NB4 (cell line): ENCODE measurements at regions not wholly inside any gene's neighbourhood (a gene's known extent, or its start where the extent isn't known, plus 50 kb on each side); places are given as distances from the start of the nearest gene placed in this dataset.

ENCODE experiments used
- CTCF ChIP-seq: IDR thresholded peaks from one replicate; pipeline ENCODE4 v1.5.1; 2012; ENCODE audit warnings: low read depth, low read length
- MAX ChIP-seq: IDR thresholded peaks from 2 replicates; pipeline ENCODE4 v1.6.1; 2011; ENCODE audit warnings: low read depth, low read length
- MYC ChIP-seq: IDR thresholded peaks from 2 replicates; pipeline ENCODE4 v1.6.1; 2011; ENCODE audit warnings: low read depth, low read length
- POLR2A ChIP-seq: IDR thresholded peaks from 2 replicates; pipeline ENCODE4 v1.6.1; 2011; ENCODE audit warnings: mild to moderate bottlenecking; ENCODE audit not compliant: insufficient read length; ENCODE audit errors: extremely low read depth

GRCh38 chr9:85230081-85230480 lies 511.7 kb downstream of the AGTPBP1 start:
- TF ChIP-seq CTCF = no peak
- no peak for TF ChIP-seq POLR2A
- TF ChIP-seq MYC = no peak
- TF ChIP-seq MAX = no peak
